HCT116 (cell line): ENCODE measurements at regions not wholly inside any gene's neighbourhood (a gene's known extent, or its start where the extent isn't known, plus 50 kb on each side); places are given as distances from the start of the nearest gene placed in this dataset.

Experiments used
- ATAC-seq: fragments of 200-7000 bp; cut with Tn5 transposase; 2 replicates; pipeline ENCODE4 v1.9.1; 2020; ENCODE audit warnings: mild to moderate bottlenecking, moderate library complexity
- BruUV-seq: library from RNA; stranded (reverse); fragments of 400-500 nt; replicated peaks from 2 replicates; lab custom pipeline; 2021; lab: Mats Ljungman, UMichigan
- CTCF ChIA-PET: fragments of 300-600 bp; sonication (Branson Sonifier 250); formaldehyde crosslinking; loops from one replicate; lab custom pipeline; 2021; ENCODE audit warnings: antibody characterized with exemption; lab: Charles Lee
- POLR2A ChIA-PET: fragments of 300-600, 350-600 bp; sonication (Branson Sonifier 250); formaldehyde crosslinking; loops from one replicate; lab custom pipeline; 2021; ENCODE audit warnings: antibody characterized with exemption; lab: Charles Lee
- RAD21 ChIA-PET, 2 experiments: fragments of 300-600 bp; sonication (Branson Sonifier 250); formaldehyde crosslinking; loops; one replicate each; lab custom pipeline; 2023; ENCODE audit warnings: low total read pairs in 2 of 2; ENCODE audit not compliant: uncharacterized antibody in 2 of 2, unreplicated experiment in 2 of 2, low non-redundant PET in 1 of 2; lab: Charles Lee
- DNase-seq: peaks from one replicate; pipeline ENCODE4 v3.0.0-alpha.2; 2010; ENCODE audit warnings: low read depth, low spot score
- H2AFZ ChIP-seq: fragments of 200-600 bp; shearing (Covaris generic), sonication (generic); 2 replicates; pipeline ENCODE4 v1.6.1; 2017; ENCODE audit warnings: low read depth, mixed run types, mixed read lengths, antibody characterized with exemption, low read length; ENCODE audit not compliant: poor library complexity, severe bottlenecking
- H3K27ac ChIP-seq: 2 replicates; pipeline ENCODE4 v1.5.1; 2012; ENCODE audit warnings: low read depth, low read length
- H3K27me3 ChIP-seq: fragments of 200-600 bp; sonication (generic); 2 replicates; pipeline ENCODE4 v1.6.1; 2016; ENCODE audit warnings: mixed run types, low read length, mixed read lengths; ENCODE audit not compliant: insufficient read depth
- H3K36me3 ChIP-seq, 2 experiments: fragments of 200-500 bp in 1 of 2; fragments of 200-600 bp in 1 of 2; sonication (Bioruptor generic) in 1 of 2; sonication (generic) in 1 of 2; 2 replicates each; pipeline versions ENCODE4 v1.5.1 to v1.6.1; 2014 to 2016; ENCODE audit warnings: low read length in 2 of 2, inconsistent platforms in 1 of 2, mixed read lengths in 1 of 2, mixed run types in 1 of 2; ENCODE audit not compliant: insufficient read depth in 2 of 2, control insufficient read depth in 1 of 2
- H3K4me1 ChIP-seq, 2 experiments: fragments of 200-600 bp in 1 of 2; sonication (generic) in 1 of 2; 2 replicates each; pipeline versions ENCODE4 v1.5.1 to v1.6.1; 2012 to 2017; ENCODE audit warnings: low read length in 2 of 2, inconsistent platforms in 1 of 2, mild to moderate bottlenecking in 1 of 2, mixed read lengths in 1 of 2, mixed run types in 1 of 2, moderate library complexity in 1 of 2; ENCODE audit not compliant: insufficient read depth in 2 of 2, control insufficient read depth in 1 of 2
- H3K4me2 ChIP-seq: fragments of 200-600 bp; sonication (generic); 2 replicates; pipeline ENCODE4 v1.6.1; 2017; ENCODE audit warnings: mixed run types, low read length, mixed read lengths
- H3K4me3 ChIP-seq, 2 experiments: fragments of 200-600 bp in 1 of 2; sonication (generic) in 1 of 2; replicated peaks in 1 of 2; 2 replicates each; pipeline ENCODE4 v1.5.1; 2011 to 2016; ENCODE audit warnings: low read length in 2 of 2, control low read depth in 1 of 2, low read depth in 1 of 2, mild to moderate bottlenecking in 1 of 2, mixed read lengths in 1 of 2, mixed run types in 1 of 2
- H3K79me2 ChIP-seq: fragments of 200-600 bp; sonication (generic); 2 replicates; pipeline ENCODE4 v1.6.1; 2017; ENCODE audit warnings: mild to moderate bottlenecking, mixed run types, low read length, moderate library complexity, mixed read lengths; ENCODE audit not compliant: insufficient read depth
- H3K9ac ChIP-seq: fragments of 200-600 bp; sonication (generic); 2 replicates; pipeline ENCODE4 v1.6.1; 2016; ENCODE audit warnings: low read length, mixed read lengths
- H3K9me2 ChIP-seq: fragments of 200-600 bp; sonication (generic), shearing (Covaris generic); 2 replicates; pipeline ENCODE4 v1.6.1; 2017; ENCODE audit warnings: mixed run types, mild to moderate bottlenecking, moderate library complexity; ENCODE audit not compliant: insufficient read depth
- H3K9me3 ChIP-seq, 2 experiments: fragments of 200-500 bp in 1 of 2; fragments of 200-600 bp in 1 of 2; sonication (Bioruptor generic) in 1 of 2; sonication (generic) in 1 of 2; 2 replicates each; pipeline ENCODE4 v1.6.1; 2014 to 2017; ENCODE audit warnings: low read length in 2 of 2, mixed read lengths in 2 of 2, inconsistent platforms in 1 of 2, low read depth in 1 of 2, mild to moderate bottlenecking in 1 of 2, mixed run types in 1 of 2, moderate library complexity in 1 of 2; ENCODE audit not compliant: control insufficient read depth in 1 of 2, insufficient read depth in 1 of 2
- H4K20me1 ChIP-seq: fragments of 200-600 bp; sonication (generic), shearing (Covaris generic); 2 replicates; pipeline ENCODE4 v1.6.1; 2017; ENCODE audit warnings: mixed run types, mild to moderate bottlenecking, moderate library complexity; ENCODE audit not compliant: insufficient read depth
- CBX3 ChIP-seq: IDR thresholded peaks from 2 replicates; pipeline ENCODE4 v1.6.1; 2012; ENCODE audit warnings: low read depth
- CTCF ChIP-seq, 3 experiments: fragments of 200-600 bp in 1 of 3; sonication (generic) in 1 of 3; IDR thresholded peaks in 2 of 3; conservative IDR thresholded peaks in 1 of 3; 2 replicates each; pipeline ENCODE4 v1.5.1; 2012 to 2017; ENCODE audit warnings: low read depth in 2 of 3, low read length in 2 of 3, antibody characterized with exemption in 1 of 3, borderline replicate concordance in 1 of 3, control low read depth in 1 of 3, mild to moderate bottlenecking in 1 of 3, mixed read lengths in 1 of 3, mixed run types in 1 of 3, moderate library complexity in 1 of 3; ENCODE audit not compliant: insufficient read depth in 1 of 3
- EGR1 ChIP-seq: IDR thresholded peaks from 2 replicates; pipeline ENCODE4 v1.6.1; 2012; ENCODE audit warnings: low read depth
- FOSL1 ChIP-seq: IDR thresholded peaks from 2 replicates; pipeline ENCODE4 v1.6.1; 2012; ENCODE audit warnings: low read depth
- JUND ChIP-seq: IDR thresholded peaks from 2 replicates; pipeline ENCODE4 v1.6.1; 2012
- MAX ChIP-seq: IDR thresholded peaks from 2 replicates; pipeline ENCODE4 v1.6.1; 2012
- SIN3A ChIP-seq: IDR thresholded peaks from 2 replicates; pipeline ENCODE4 v1.6.1; 2012; ENCODE audit warnings: low read depth
- SP1 ChIP-seq: IDR thresholded peaks from 2 replicates; pipeline ENCODE4 v1.6.1; 2012; ENCODE audit warnings: low read depth
- SRF ChIP-seq: IDR thresholded peaks from 2 replicates; pipeline ENCODE4 v1.6.1; 2012; ENCODE audit warnings: low read depth
- TCF7L2 ChIP-seq: IDR thresholded peaks from 2 replicates; pipeline ENCODE4 v1.7.0; 2011; ENCODE audit warnings: borderline replicate concordance, inconsistent platforms; ENCODE audit not compliant: insufficient read depth, insufficient read length; ENCODE audit errors: extremely low read depth
- YY1 ChIP-seq: IDR thresholded peaks from 2 replicates; pipeline ENCODE4 v1.6.1; 2011; ENCODE audit warnings: low read length, low read depth, moderate library complexity, mild to moderate bottlenecking; ENCODE audit not compliant: insufficient replicate concordance; ENCODE audit errors: extremely low read depth
- ZNF274 ChIP-seq: fragments of 200-500 bp; sonication (Bioruptor generic); IDR thresholded peaks from 2 replicates; pipeline ENCODE4 v1.6.1; 2014; ENCODE audit warnings: mild to moderate bottlenecking, low read depth, low read length, inconsistent platforms
- intact Hi-C: fragments of 100-400 bp; cut with micrococcal nuclease; formaldehyde crosslinking; loops from 2 replicates; pipeline ENCODE4 v1.10.0; 2022

- Histone ChIP-seq H3K27me3 (no peaks in the 10 kb centered on the region), H3K9me3 (no peaks in the 10 kb centered on the region), H3K4me3 (no peak overlapping the region), H2AFZ (no peak overlapping the region), H3K4me2 (no peak overlapping the region), H4K20me1 (no peaks in the 10 kb centered on the region), H3K27ac (no peak overlapping the region), H3K79me2 (peaks cover 13% of the 10 kb centered on the region), H3K9me2 (no peaks in the 10 kb centered on the region), H3K36me3 (no peaks in the 10 kb centered on the region), H3K9ac (no peak overlapping the region), H3K4me1 (peaks cover 13 to 21% of the 10 kb centered on the region in 2 experiments)
- no TSS peak for BruUV-seq
- ChIA-PET RAD21 (no interaction called here), CTCF (no interaction called here), POLR2A (no interaction called here)
- intact Hi-C loops = no loop called here
- no peak for ATAC-seq
- TF ChIP-seq ZNF274 = no peak
- no peak for TF ChIP-seq FOSL1
- no peak for TF ChIP-seq EGR1
- TF ChIP-seq SP1 = no peak
- no peak for TF ChIP-seq SIN3A
- TF ChIP-seq MAX = no peak
- no peak for TF ChIP-seq CTCF (IDR thresholded peaks at IDR 0.05 in 2 of 3, conservative IDR thresholded peaks at IDR 0.05 in 1 of 3; ENCODE audit: borderline replicate concordance in 1 of 3, insufficient read depth in 1 of 3, low read depth in 2 of 3, low read length in 2 of 3)
- no peak for TF ChIP-seq TCF7L2
- TF ChIP-seq JUND = no peak
- no peak for TF ChIP-seq CBX3
- no peak for TF ChIP-seq YY1
- TF ChIP-seq SRF = no peak
- DNase-seq = no peak
Observed at GRCh38 chr13:50119591-50119990, 104.3 kb downstream of the KCNRG start.
